NB4 (cell line): ENCODE measurements at regions not wholly inside any gene's neighbourhood (a gene's known extent, or its start where the extent isn't known, plus 50 kb on each side); places are given as distances from the start of the nearest gene placed in this dataset.

Experiments
- DNase-seq: peaks from one replicate; pipeline ENCODE4 v3.0.0; 2010; ENCODE audit warnings: low read depth
- H3K4me3 ChIP-seq: one replicate; pipeline ENCODE4 v1.5.1; 2011; ENCODE audit warnings: mild to moderate bottlenecking, low read depth, low read length, moderate library complexity
- MYC ChIP-seq: IDR thresholded peaks from 2 replicates; pipeline ENCODE4 v1.6.1; 2011; ENCODE audit warnings: low read depth, low read length
- POLR2A ChIP-seq: IDR thresholded peaks from 2 replicates; pipeline ENCODE4 v1.6.1; 2011; ENCODE audit warnings: mild to moderate bottlenecking; ENCODE audit not compliant: insufficient read length; ENCODE audit errors: extremely low read depth
- TF ChIP-seq, protein P1 (sequence below): IDR thresholded peaks from 2 replicates; pipeline ENCODE4 v1.6.1; 2011; ENCODE audit warnings: low read depth, low read length
- TF ChIP-seq, protein P2 (sequence below): IDR thresholded peaks from one replicate; pipeline ENCODE4 v1.5.1; 2012; ENCODE audit warnings: low read depth, low read length

DNA sequence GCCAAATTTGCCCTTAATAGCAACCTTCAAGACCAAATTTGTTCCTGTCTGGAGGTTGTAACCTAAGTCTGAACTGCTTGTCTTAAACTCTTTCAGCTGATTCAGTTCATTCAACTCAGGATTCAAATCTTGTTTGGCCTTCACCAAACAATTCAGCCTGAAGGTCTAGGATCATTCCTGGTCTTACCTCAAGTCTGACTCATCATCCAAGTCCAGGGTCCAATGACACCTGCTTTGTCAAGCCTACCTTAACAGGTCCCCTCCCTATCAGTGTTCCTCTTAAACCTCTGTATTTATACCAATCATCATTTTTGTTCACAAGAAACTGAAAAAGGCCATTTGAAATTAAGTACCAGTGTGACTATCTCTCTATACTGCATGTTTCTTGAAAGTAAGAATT lies 237.8 kb downstream of the PPP1R2C start:
- no peak for DNase-seq
- H3K4me3 ChIP-seq, result no peak overlapping the region
- TF ChIP-seq, protein P1, sequence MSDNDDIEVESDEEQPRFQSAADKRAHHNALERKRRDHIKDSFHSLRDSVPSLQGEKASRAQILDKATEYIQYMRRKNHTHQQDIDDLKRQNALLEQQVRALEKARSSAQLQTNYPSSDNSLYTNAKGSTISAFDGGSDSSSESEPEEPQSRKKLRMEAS, result no peak
- no peak for TF ChIP-seq MYC
- TF ChIP-seq POLR2A, result no peak
- TF ChIP-seq, protein P2, sequence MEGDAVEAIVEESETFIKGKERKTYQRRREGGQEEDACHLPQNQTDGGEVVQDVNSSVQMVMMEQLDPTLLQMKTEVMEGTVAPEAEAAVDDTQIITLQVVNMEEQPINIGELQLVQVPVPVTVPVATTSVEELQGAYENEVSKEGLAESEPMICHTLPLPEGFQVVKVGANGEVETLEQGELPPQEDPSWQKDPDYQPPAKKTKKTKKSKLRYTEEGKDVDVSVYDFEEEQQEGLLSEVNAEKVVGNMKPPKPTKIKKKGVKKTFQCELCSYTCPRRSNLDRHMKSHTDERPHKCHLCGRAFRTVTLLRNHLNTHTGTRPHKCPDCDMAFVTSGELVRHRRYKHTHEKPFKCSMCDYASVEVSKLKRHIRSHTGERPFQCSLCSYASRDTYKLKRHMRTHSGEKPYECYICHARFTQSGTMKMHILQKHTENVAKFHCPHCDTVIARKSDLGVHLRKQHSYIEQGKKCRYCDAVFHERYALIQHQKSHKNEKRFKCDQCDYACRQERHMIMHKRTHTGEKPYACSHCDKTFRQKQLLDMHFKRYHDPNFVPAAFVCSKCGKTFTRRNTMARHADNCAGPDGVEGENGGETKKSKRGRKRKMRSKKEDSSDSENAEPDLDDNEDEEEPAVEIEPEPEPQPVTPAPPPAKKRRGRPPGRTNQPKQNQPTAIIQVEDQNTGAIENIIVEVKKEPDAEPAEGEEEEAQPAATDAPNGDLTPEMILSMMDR, result no peak

DNA sequence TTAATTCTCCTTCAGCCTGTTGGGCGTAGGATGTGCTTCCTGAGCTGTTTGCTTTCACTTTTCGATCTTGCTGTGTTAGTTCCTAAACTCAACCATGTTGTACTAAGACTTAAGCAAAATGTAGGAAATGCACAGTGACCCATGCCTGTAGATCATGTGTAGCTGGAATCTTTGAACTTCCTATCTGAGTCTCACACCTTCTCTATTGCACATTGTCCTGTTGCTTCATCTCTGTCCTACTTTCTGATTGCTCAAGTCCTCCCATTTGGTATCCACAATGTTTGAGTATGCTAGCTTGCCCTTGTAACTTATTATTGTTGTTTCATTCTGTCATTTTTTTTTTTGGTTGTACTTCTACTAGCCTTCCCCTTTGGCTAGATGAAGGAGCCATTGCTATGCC lies 239.6 kb downstream of the PPP1R2C start:
- TF ChIP-seq POLR2A, result no peak
- no peak for TF ChIP-seq MYC
- TF ChIP-seq, protein P1, result no peak
- TF ChIP-seq, protein P2, result no peak
- no peak overlapping the region for H3K4me3 ChIP-seq
- no peak for DNase-seq

DNA sequence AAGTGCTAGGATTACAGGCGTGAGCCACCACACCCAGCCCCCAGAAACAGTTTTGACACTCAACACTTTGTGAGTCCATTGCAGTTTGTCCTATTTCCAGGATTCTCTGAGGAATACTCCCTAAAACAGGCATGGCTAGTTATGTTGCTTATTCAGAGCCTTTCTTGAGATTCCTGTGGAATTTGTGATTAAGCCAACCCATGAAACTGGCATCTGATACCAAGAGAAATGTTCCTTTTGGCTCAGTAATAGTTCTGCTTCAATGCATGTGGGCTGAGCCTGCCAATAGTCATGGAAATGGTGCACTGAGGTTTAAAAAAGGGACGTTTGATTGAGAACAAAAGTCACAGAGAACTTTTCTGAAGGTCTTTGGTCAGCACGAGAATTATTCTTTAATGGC lies 241.7 kb downstream of the PPP1R2C start:
- TF ChIP-seq, protein P2, result no peak
- TF ChIP-seq MYC, result no peak
- TF ChIP-seq, protein P1, result no peak
- TF ChIP-seq POLR2A, result no peak
- no peak for DNase-seq
- H3K4me3 ChIP-seq, result no peak overlapping the region

DNA sequence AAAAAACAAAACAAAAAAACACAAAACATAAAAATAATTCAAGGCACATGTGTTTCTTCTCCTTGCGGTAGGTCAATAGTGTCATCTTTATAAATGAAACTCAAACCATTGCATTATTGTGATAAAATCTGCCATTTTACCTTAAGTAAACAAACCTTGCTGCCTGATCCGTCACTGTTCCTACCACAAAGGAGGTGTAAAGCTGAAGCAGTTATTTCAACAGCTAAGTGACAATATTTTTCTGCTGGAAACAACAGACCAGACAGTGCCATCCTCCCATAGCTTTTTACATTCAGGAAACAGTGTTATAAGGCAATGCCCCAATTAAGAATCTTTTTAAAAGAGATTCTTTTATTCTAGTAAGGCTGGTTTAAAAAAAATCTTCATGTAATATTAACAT lies 242.7 kb downstream of the PPP1R2C start:
- TF ChIP-seq, protein P2, result no peak
- TF ChIP-seq, protein P1, result no peak
- TF ChIP-seq POLR2A, result no peak
- DNase-seq, result no peak
- H3K4me3 ChIP-seq, result no peak overlapping the region

DNA sequence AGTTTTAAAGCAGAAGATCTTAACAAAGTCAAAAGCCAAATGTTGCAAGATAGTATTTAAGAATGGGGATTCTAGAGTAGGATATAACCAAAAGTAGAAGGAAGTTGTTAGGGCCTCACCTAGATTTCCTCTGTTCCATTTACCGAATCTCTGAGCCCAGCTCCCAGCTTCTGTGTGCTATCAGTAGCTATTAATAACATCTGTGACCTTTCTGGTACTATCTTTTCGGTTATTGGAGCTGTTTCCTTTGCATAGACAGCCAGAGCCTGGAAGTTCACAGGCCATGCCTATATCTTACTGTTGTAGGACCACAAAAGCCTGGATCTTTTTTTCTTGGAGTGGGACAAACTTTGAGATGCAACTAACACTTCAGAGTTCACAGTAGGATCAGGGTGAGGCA lies 244.2 kb downstream of the PPP1R2C start:
- TF ChIP-seq, protein P1, result no peak
- TF ChIP-seq POLR2A (no peak), MYC (no peak)
- TF ChIP-seq, protein P2, result no peak
- H3K4me3 ChIP-seq, result no peak overlapping the region

DNA sequence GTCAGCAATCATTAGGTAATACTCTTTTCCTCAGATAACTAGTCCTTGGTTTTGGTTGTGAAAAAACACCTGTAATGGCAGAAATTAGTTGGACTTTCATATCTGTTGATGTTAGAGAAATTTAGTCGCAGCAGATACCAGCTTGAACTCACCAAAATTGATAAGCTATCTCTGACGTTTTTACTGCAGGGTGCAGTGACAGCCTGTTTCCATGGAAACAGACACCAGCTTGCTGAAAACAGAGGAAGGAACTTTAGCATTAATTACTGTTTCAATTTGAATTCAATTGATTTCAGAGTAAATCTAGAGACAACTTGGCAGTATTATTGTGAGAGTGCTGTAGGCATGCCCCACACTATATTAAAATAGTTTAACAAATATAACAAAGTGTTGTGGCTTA lies 246.5 kb downstream of the PPP1R2C start:
- TF ChIP-seq, protein P2, result no peak
- TF ChIP-seq MYC (no peak), POLR2A (no peak)
- TF ChIP-seq, protein P1, result no peak
- H3K4me3 ChIP-seq, result no peak overlapping the region
- DNase-seq, result no peak

More for the DNA sequence above, 244.2 kb downstream of the PPP1R2C start:
- no peak for DNase-seq
